ENCODE measurements at regions not wholly inside any gene's neighbourhood (a gene's known extent, or its start where the extent isn't known, plus 50 kb on each side); places are given as distances from the start of the nearest gene placed in this dataset.

DNA sequence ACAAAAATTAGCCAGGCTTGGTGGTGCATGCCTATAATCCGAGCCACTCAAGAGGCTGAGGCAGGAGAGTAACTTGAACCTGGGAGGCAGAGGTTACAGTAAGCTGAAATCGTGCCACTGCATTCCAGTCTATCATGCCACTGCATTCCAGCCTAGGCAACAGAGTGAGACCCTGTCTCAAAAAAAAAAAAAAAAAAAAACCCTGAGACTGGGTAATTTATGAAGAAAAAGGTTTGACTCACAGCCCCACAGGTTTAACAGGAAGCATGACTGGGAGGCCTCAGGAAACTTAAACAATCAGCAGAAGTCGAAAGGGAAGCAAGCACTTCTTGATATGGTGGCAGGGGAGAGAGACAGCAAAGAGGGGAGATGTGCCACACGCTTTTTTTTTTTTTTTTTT lies 123.2 kb downstream of the GXYLT1 start:
- ChIA-PET POLR2A (ENCODE audit: unreplicated experiment) (no interaction called here), CTCF (no interaction called here)
- in situ Hi-C loops (cut with MboI; ENCODE audit: low sequenced_read_pairs) (loop anchor here (10.0 kb wide), 2 partner anchors 737 to 1077 kb away; no protein-coding TSS in a partner anchor), dilution Hi-C loops (cut with HindIII; ENCODE audit: low sequenced_read_pairs, unreplicated experiment) (no loop called here), intact Hi-C loops (cut with micrococcal nuclease) (no loop called here)
- Histone ChIP-seq H3K4me1 (ENCODE audit: control insufficient read depth, insufficient read depth, low read length) (no peaks in the 10 kb centered on the region), H3K27me3 (ENCODE audit: control insufficient read depth, insufficient read depth, low read length) (peaks cover 2% of the 10 kb centered on the region; the same call in 1 of the 2 replicates), H4K5ac (ENCODE audit: low read depth, low read length) (no peak overlapping the region), H3K14ac (replicated peaks; ENCODE audit: low read depth, low read length) (no peak overlapping the region), H3K9ac (ENCODE audit: low read depth, low read length) (no peak overlapping the region), H3K4me3 (ENCODE audit: insufficient read depth, low read depth, low read length) (no peak overlapping the region), H3K18ac (ENCODE audit: low read depth, low read length) (no peak overlapping the region), H2BK120ac (ENCODE audit: low read depth, low read length) (no peak overlapping the region), H3K79me1 (ENCODE audit: low read depth in 1 of 2, low read length in 2 of 2) (no peaks in the 10 kb centered on the region), H2AK9ac (replicated peaks; ENCODE audit: low read depth, low read length, poor library complexity) (no peak overlapping the region), H2AFZ (replicated peaks; ENCODE audit: low read length, poor library complexity) (no peak overlapping the region), H3K9me1 (ENCODE audit: insufficient read depth, low read length) (no peaks in the 10 kb centered on the region), H3K4me2 (ENCODE audit: low read depth, low read length) (no peak overlapping the region), H2BK20ac (ENCODE audit: low read depth, low read length) (no peak overlapping the region), H3K56ac (ENCODE audit: extremely low read depth, insufficient read depth, low read length) (no peak overlapping the region), H3K27ac (ENCODE audit: insufficient read depth, low read length) (no peak overlapping the region), H2AK5ac (ENCODE audit: low read depth, low read length) (no peak overlapping the region), H3K9me3 (ENCODE audit: control insufficient read depth, insufficient read depth, low read length) (no peaks in the 10 kb centered on the region), H2BK15ac (ENCODE audit: low read depth, low read length) (no peak overlapping the region), H2BK5ac (ENCODE audit: low read depth, low read length, poor library complexity, severe bottlenecking) (no peak overlapping the region), H4K91ac (ENCODE audit: insufficient read depth, low read depth, low read length) (no peak overlapping the region), H3K4ac (ENCODE audit: low read depth, low read length) (no peak overlapping the region), H4K20me1 (ENCODE audit: insufficient read depth, low read length) (no peaks in the 10 kb centered on the region), H3K23ac (ENCODE audit: low read depth, low read length) (no peak overlapping the region), H4K8ac (ENCODE audit: low read depth in 2 of 2, low read length in 2 of 2) (no peak overlapping the region), H3K36me3 (ENCODE audit: control insufficient read depth, insufficient read depth, low read length) (no peaks in the 10 kb centered on the region)
- DNase-seq (no peak), ATAC-seq (ENCODE audit: low read depth) (no peak)
- no TSS peak for BruUV-seq (replicated peaks)
- WGBS, 2 experiments (ENCODE audit: extremely low coverage in 2 of 2, insufficient read length in 1 of 2) = no CpG with 5 or more reads among the region's 4 CpGs
- TF ChIP-seq MAZ (IDR thresholded peaks at IDR 0.05; ENCODE audit: borderline replicate concordance, low read depth, low read length) (no peak), RAD21 (IDR thresholded peaks at IDR 0.05; ENCODE audit: low read length) (no peak), CHD1 (IDR thresholded peaks at IDR 0.05; ENCODE audit: low read depth, low read length) (no peak), FOS (IDR thresholded peaks at IDR 0.05; ENCODE audit: low read depth, low read length) (no peak), CEBPB (IDR thresholded peaks at IDR 0.05; ENCODE audit: low read depth, low read length) (no peak), POLR2A (IDR thresholded peaks at IDR 0.05; ENCODE audit: low read depth, low read length) (no peak), BHLHE40 (IDR thresholded peaks at IDR 0.05; ENCODE audit: low read depth, low read length) (no peak), SMC3 (IDR thresholded peaks at IDR 0.05; ENCODE audit: low read depth, low read length) (no peak), MXI1 (IDR thresholded peaks at IDR 0.05; ENCODE audit: borderline replicate concordance, low read depth, low read length) (no peak), RCOR1 (IDR thresholded peaks at IDR 0.05; ENCODE audit: insufficient replicate concordance, low read length) (no peak), NFE2L2 (IDR thresholded peaks at IDR 0.05; ENCODE audit: low read depth, low read length) (no peak)
- TF ChIP-seq, protein P1, sequence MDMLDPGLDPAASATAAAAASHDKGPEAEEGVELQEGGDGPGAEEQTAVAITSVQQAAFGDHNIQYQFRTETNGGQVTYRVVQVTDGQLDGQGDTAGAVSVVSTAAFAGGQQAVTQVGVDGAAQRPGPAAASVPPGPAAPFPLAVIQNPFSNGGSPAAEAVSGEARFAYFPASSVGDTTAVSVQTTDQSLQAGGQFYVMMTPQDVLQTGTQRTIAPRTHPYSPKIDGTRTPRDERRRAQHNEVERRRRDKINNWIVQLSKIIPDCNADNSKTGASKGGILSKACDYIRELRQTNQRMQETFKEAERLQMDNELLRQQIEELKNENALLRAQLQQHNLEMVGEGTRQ (IDR thresholded peaks at IDR 0.05; ENCODE audit: low read depth, low read length) = no peak
- TF ChIP-seq, protein P2, sequence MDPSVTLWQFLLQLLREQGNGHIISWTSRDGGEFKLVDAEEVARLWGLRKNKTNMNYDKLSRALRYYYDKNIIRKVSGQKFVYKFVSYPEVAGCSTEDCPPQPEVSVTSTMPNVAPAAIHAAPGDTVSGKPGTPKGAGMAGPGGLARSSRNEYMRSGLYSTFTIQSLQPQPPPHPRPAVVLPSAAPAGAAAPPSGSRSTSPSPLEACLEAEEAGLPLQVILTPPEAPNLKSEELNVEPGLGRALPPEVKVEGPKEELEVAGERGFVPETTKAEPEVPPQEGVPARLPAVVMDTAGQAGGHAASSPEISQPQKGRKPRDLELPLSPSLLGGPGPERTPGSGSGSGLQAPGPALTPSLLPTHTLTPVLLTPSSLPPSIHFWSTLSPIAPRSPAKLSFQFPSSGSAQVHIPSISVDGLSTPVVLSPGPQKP (IDR thresholded peaks at IDR 0.05; ENCODE audit: borderline replicate concordance, low read depth, low read length) = no peak

Data from IMR-90 (cell line).